ENCODE measurements at regions not wholly inside any gene's neighbourhood (a gene's known extent, or its start where the extent isn't known, plus 50 kb on each side); places are given as distances from the start of the nearest gene placed in this dataset.
"Not testable (repeated sequence)": the region's sequence is repeated elsewhere in the genome, so short reads cannot be mapped to it uniquely, and the experiment has no call there.

GRCh38 chr2:226164512-226164911 is 635.1 kb downstream of the IRS1 start:
- no peak for DNase-seq

- not testable (repeated sequence) for DNase-seq
These were observed 639.0 kb downstream of the IRS1 start for GRCh38 chr2:226160617-226161016.

- no peak for DNase-seq
These were observed 639.6 kb downstream of the IRS1 start for GRCh38 chr2:226159875-226160479.

GRCh38 chr2:226158940-226159339 is 640.7 kb downstream of the IRS1 start:
- DNase-seq = no peak

- DNase-seq = no peak
These were observed 641.4 kb downstream of the IRS1 start for GRCh38 chr2:226158229-226158628.

GRCh38 chr2:226155093-226155875 is 644.3 kb downstream of the IRS1 start:
- DNase-seq = no peak

- DNase-seq = no peak
These were observed 645.0 kb downstream of the IRS1 start for GRCh38 chr2:226154610-226155009.

- no peak for DNase-seq
These were observed 646.1 kb downstream of the IRS1 start for GRCh38 chr2:226153553-226153952.

GRCh38 chr2:226151157-226151556 is 648.5 kb downstream of the IRS1 start:
- DNase-seq = no peak

GRCh38 chr2:226143091-226143490 is 656.5 kb downstream of the IRS1 start:
- DNase-seq = no peak

- DNase-seq = no peak
These were observed 657.2 kb downstream of the IRS1 start for GRCh38 chr2:226142463-226142862.

- no peak for DNase-seq
These were observed 659.0 kb downstream of the IRS1 start for GRCh38 chr2:226140594-226140993.

- no peak for DNase-seq
These were observed 659.9 kb downstream of the IRS1 start for GRCh38 chr2:226139759-226140158.

GRCh38 chr2:226137201-226137811 is 662.3 kb downstream of the IRS1 start:
- no peak for DNase-seq

- DNase-seq = no peak
These were observed 662.9 kb downstream of the IRS1 start for GRCh38 chr2:226136739-226137138.

GRCh38 chr2:226135861-226136548 is 663.6 kb downstream of the IRS1 start:
- no peak for DNase-seq

GRCh38 chr2:226132323-226133215 is 667.1 kb downstream of the IRS1 start:
- no peak for DNase-seq

GRCh38 chr2:226131299-226131784 is 668.3 kb downstream of the IRS1 start:
- no peak for DNase-seq

- DNase-seq = no peak
These were observed 669.4 kb downstream of the IRS1 start for GRCh38 chr2:226130192-226130591.

- no peak for DNase-seq
These were observed 671.9 kb downstream of the IRS1 start for GRCh38 chr2:226127682-226128081.

- DNase-seq = no peak
These were observed 673.5 kb downstream of the IRS1 start for GRCh38 chr2:226126104-226126503.

Data from muscle of arm (tissue), 1 donor.